Astrocyte (in vitro differentiated cells and primary cell): ENCODE measurements at regions not wholly inside any gene's neighbourhood (a gene's known extent, or its start where the extent isn't known, plus 50 kb on each side); places are given as distances from the start of the nearest gene placed in this dataset.
"Not testable (repeated sequence)": the region's sequence is repeated elsewhere in the genome, so short reads cannot be mapped to it uniquely, and the experiment has no call there.

Source experiments
- EZH2 ChIP-seq: IDR thresholded peaks from 2 replicates; pipeline ENCODE4 v1.6.1; 2012; ENCODE audit warnings: mild to moderate bottlenecking, low read length, inconsistent platforms; ENCODE audit not compliant: insufficient read depth
- TF ChIP-seq, protein P1 (sequence below): IDR thresholded peaks from 2 replicates; pipeline ENCODE4 v1.5.1; 2011; ENCODE audit warnings: low read depth, mild to moderate bottlenecking, inconsistent platforms, low read length, moderate library complexity; ENCODE audit not compliant: insufficient read depth

DNA sequence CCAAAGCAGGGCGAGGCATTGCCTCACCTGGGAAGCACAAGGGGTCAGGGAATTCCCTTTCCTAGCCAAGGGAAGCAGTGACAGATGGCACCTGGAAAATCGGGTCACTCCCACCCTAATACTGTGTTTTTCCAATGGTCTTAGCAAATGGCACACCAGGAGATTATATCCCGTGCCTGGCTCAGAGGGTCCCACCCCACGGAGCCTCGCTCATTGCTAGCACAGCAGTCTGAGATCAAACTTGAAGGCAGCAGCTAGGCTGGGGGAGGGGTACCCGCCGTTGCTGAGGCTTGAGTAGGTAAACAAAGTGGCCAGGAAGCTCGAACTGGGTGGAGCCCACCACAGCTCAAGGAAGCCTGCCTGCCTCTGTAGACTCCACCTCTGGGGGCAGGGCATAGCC, 664.6 kb downstream of the NUP35 start:
- TF ChIP-seq EZH2, result not testable (repeated sequence)
- TF ChIP-seq, protein P1, sequence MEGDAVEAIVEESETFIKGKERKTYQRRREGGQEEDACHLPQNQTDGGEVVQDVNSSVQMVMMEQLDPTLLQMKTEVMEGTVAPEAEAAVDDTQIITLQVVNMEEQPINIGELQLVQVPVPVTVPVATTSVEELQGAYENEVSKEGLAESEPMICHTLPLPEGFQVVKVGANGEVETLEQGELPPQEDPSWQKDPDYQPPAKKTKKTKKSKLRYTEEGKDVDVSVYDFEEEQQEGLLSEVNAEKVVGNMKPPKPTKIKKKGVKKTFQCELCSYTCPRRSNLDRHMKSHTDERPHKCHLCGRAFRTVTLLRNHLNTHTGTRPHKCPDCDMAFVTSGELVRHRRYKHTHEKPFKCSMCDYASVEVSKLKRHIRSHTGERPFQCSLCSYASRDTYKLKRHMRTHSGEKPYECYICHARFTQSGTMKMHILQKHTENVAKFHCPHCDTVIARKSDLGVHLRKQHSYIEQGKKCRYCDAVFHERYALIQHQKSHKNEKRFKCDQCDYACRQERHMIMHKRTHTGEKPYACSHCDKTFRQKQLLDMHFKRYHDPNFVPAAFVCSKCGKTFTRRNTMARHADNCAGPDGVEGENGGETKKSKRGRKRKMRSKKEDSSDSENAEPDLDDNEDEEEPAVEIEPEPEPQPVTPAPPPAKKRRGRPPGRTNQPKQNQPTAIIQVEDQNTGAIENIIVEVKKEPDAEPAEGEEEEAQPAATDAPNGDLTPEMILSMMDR, result not testable (repeated sequence)
